Left renal cortex interstitium (tissue), 4 donors: ENCODE measurements at regions not wholly inside any gene's neighbourhood (a gene's known extent, or its start where the extent isn't known, plus 50 kb on each side); places are given as distances from the start of the nearest gene placed in this dataset.
"Not testable (repeated sequence)": the region's sequence is repeated elsewhere in the genome, so short reads cannot be mapped to it uniquely, and the experiment has no call there.

ENCODE experiments used
- DNase-seq, 4 donors: peaks; one replicate each; pipeline ENCODE4 v3.0.0-alpha.2; 2013; ENCODE audit warnings: low read depth in 4 of 4, low spot score in 2 of 4, missing footprints in 1 of 4

- DNase-seq, result no peak
Measured at GRCh38 chr10:35783305-35783838, 141.3 kb upstream of the FZD8 start.

DNA sequence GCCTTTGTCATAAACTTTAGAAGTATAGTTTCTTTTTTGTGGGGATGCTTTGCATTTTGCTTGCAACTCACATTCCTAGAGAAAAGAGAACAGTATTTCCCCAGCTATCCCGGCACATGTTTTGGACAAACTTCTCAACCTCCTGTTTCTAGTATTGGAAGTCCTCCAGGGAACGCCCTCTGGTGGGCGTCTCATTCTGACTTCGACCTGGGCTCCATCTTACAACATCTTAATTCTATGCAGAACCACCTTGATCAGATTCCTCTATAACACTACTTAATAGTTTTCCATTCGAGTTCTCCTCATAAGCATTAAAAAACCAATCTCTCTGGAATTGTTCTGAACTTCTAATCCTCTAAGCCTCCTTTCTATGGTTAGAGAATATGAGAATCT, 139.5 kb upstream of the FZD8 start:
- DNase-seq, result no peak

- DNase-seq, result no peak
Measured at GRCh38 chr10:35780970-35781642, 139.0 kb upstream of the FZD8 start.

DNA sequence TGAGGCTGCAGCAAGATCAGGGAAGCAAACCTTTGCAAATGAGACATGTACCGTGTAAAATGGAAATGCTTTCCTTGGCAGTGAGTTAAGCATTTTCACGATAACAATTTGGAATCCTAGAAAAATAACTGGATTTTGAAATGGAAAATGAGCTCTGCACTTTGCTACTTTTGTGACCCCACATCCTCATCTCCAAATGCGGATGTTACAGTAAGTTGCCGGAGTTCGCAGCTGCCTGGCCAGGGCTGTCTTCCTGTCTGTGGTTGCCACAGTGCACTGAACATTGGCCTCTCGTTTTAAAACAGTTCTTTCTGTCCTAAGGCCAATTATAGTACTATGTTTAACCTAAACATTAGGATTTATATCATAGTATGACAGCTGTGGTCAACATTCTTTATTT, 136.2 kb upstream of the FZD8 start:
- no peak for DNase-seq

- not testable (repeated sequence) for DNase-seq
Measured at GRCh38 chr10:35776557-35776956, 134.5 kb upstream of the FZD8 start.

DNA sequence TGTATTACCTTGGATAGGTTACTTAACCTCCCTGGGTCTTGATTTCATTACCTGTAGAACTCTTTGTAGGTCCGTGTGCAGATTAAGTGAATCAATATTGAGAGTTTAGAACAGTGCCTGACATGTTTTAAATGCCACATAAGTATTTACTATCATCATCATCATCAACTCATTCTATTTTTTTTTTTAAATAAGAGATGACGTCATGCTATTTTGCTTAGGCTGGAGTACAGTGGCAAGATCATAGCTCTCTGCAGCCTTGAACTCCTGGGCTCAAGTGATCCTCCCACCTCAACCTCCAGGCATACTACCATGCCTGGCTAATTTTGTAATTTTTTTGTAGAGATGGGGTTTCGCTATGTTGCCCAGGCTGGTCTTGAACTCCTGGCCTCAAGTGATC, 132.0 kb upstream of the FZD8 start:
- DNase-seq, result no peak

DNA sequence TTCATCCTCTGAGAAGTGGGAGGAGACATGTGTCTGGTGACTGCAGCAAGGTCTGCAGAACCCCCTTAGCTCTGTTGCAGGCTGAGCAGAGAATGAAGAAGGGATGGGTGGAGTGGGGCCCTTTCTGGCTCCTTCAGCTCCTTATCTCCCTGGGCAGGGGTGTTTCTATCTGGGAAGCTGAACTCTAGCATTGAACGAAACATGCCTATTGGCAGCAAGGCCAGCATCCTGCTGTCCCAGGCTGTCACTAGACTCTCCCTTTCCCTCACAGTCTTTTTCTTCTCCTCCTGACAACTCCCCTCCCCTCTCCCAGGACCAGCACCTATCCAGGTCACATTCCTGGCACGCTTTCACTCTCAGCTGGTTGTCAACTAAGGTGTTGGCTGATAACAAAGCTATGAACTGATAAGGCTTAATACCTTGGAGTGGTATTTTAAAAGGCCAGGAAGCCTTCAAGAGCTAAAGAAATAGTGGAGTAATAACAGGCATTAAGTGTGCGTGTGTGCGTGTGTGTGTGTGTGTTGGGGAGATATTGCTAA, 128.8 kb upstream of the FZD8 start:
- DNase-seq, result no peak

DNA sequence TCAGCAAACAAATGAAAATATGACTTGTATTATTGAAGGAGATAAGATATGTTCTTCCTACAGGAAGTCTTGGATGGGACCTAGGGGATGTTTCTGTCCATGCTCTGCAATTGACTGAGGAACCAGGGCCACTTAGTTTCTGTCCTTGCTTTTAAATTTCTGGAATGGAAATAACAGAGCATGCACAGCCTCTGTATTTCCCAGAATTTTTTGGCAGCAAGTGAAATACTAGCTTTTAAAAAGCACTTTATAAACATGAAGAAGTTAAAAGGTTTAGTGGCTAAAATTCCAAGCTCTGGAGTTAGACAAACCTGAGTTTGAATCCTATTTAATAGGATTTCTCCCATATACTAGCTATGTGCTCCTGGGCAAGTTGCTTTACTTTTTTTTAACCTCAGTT, 127.7 kb upstream of the FZD8 start:
- DNase-seq, result no peak

DNA sequence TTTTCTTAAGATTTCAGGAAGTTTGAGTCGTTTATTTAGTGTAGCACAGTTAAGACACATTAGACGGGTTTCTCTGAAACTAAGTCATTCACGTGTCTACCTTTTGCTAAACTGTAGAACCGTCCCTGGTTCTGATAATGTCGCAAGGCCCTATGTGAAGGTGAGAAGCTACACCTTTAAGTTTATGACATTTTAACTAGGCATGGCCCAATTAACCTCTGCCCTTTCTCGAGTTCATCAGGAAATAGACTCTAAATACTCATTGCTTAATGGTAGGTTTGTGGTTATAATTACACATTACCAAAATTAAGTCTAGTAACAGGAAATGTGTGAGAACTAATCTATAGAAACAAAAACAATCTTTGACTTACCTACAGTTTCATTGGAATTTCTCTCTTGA, 126.6 kb upstream of the FZD8 start:
- DNase-seq, result no peak

GRCh38 chr10:35768011-35768410, 125.9 kb upstream of the FZD8 start:
- DNase-seq, result no peak

GRCh38 chr10:35765996-35766395, 123.9 kb upstream of the FZD8 start:
- DNase-seq, result no peak

DNA sequence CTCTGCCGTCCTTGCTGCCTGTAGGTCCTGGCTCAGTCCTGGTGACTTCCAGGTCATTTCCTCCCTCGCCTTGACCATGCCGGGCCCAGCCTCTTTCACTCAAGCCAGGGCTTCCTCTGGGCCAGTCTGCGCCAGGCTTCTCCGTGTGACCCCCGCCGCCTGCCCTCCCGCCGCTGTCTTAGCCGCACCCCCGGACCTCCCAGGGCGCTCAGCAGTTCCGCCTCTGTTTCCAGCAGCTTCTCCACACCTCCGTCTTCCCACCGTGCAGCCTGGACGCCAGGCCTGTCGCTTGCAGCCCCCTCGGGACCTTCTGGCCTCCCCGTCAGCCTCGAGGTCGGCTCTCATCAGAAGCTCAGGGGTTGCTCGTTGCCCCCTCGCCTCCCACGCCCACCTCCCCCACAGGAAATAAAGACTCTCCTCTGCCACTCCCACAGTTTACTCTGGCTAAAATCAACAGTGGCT, 123.0 kb upstream of the FZD8 start:
- no peak for DNase-seq

DNA sequence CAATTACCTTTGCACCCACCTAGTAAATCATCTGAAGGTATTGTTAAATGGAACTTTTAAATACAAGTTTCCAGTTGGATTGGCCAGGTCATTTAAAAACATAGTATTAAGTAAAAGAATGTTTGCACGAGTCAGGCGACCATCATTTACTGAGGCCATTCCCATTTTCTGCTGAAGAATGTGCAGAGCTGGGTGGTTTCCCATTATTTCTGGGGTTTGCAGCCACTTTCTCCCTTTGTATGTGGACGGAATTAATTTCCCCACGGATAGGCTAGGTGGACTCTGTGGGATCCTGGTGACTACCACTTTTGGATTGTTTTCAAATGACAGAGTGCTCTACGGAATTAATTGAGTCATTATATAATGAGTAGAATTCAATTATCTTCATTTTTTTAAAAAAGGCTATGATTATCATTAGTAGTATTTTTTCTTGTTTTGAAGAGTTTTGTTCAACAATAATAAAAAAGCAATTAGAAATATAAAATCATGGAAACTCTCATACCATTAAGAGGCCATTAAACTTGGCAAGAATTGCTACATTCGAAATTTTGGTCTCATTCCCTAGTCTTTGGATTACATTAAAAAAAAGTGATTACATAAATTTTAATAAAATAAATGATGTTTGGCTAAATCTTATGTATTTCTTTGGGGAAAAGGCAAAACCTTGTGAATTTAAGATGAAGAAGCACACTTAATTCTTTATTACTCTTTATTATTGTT, 120.4 kb upstream of the FZD8 start:
- no peak for DNase-seq

DNA sequence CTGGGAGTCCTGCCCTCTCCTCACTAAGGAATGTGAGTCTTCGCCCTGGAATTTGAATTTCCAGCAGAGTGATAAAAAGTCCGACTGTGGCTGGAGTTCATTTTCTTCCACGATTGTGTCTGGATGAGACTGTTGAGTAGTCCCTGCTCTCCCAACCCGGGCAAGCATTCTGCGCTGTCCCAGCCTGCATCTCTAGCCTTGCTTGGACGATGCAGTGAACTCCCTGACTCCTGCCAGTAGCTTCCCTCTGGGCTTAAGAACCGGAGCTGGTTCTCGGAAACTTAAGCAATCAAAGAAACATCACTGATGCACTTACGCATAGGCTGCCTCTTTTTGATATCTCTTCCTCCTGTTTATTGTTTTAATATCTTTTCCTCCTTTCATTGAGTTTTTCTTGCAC, 116.0 kb upstream of the FZD8 start:
- DNase-seq, result no peak

DNA sequence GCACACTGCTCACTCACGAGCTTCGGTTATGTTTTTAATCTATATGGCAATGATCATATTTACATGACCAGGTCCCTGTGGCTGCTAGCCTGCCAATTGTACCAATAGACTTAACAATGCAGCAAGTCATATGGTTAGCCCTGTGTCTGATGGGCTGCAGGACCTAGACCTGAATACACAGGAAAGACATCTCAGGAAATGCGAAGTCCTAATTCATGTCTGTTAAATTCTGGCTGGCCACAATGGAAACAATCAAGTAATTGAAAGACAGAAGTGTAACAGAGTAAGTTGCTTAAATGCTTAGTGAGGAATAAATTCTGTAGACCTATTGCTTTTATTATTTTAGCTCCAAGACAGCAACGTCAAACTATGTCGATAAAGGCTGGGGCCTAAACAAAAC, 112.4 kb upstream of the FZD8 start:
- no peak for DNase-seq

DNA sequence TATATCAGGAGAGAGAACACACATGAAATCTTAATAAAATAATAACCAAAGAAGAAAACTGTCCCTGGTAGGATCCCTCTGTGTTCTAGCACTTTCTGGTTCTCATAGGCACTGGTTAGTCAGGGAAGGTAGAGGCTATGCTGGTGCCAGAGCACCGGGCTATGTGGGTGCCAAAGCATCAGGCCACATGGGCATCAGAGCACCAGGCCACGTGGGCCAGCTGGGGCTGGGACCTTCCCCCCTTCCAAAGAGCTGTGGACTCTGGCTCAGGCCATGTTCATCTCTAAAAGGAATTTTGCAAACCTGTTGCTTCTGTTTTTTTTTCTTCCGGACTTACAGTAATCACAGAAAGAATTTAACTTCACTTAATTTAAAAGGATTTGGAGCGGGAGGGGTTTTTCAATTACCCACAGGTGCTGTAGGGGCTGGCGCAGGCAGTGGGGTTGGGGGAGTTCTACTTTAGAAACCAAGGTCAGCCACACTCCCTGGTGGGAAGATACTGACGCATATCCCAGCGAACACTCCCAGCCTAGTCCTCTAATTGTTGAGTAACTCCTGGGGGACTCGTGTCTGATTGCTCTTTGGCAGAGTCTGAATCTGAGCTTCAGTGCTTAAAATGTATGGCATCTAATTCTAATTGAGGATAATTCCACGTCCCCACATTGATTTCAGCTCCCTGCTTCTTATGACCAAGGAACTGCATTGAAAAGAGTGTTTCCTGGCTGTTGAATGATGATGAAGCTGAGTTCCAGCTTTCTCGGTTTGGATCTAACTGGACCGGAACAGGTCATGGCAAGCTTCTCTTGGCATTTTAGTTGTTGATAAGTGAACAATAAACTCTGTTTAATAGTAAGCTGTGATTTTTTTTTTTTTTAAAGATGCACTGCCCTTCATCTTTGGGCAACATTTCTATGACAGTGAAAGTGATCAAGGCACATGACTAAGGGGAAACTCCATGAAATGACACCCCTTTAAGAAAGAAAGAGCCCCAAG, 110.7 kb upstream of the FZD8 start:
- DNase-seq, result no peak

- no peak for DNase-seq
Measured at GRCh38 chr10:35751347-35751746, 109.3 kb upstream of the FZD8 start.

DNA sequence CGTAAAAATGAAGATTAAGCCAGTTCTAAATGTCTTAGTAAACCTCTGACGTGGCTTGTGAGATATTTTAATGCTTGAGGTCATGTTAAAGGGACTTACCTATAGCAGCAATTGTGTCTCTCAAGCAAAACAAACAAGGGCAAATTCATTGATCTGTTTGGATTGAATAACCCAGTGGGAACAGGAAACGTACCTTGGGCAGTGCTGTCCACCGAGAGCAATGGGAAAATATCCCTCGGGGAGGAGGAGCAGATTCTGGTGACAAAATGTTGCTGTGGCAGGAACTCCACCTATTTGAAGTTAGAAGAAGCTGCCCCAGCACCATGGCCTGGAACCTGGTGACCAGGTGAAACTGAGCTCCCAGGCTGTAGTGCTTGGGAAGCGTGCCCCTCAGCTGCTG, 107.1 kb upstream of the FZD8 start:
- no peak for DNase-seq

GRCh38 chr10:35745617-35746403, 103.7 kb upstream of the FZD8 start:
- DNase-seq, result no peak

DNA sequence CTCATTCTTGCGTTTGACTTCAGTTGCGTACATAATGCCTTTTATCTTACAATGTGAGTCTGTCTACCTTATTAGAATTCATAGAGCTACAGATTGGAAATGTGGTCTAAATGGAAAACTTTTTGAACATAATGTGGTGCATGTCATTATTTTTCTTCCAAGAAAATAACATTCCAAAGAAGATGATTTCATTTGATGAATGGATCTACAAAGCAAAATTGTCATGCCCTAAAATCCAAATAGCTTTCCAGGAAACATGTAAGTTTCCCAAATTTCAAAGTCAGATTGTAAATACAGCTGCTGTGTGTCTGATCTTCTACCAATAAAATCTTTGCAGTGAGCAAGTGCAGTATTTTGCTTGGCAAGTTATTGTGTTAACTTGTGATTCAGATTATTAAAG, 101.8 kb upstream of the FZD8 start:
- no peak for DNase-seq
